HEK293T (cell line): ENCODE measurements at regions not wholly inside any gene's neighbourhood (a gene's known extent, or its start where the extent isn't known, plus 50 kb on each side); places are given as distances from the start of the nearest gene placed in this dataset.

ENCODE experiments used
- ARNT ChIP-seq: fragments of 450-650 bp; IDR thresholded peaks from 2 replicates; pipeline ENCODE4 v1.6.1; 2017; ENCODE audit warnings: mild to moderate bottlenecking
- BHLHE40 ChIP-seq: fragments of 450-650 bp; IDR thresholded peaks from 2 replicates; pipeline ENCODE4 v1.6.1; 2016; ENCODE audit warnings: mild to moderate bottlenecking, moderate library complexity, borderline replicate concordance
- CTBP1 ChIP-seq: fragments of 450-650 bp; IDR thresholded peaks from 2 replicates; pipeline ENCODE4 v1.6.1; 2016; ENCODE audit warnings: borderline replicate concordance
- ELF4 ChIP-seq: fragments of 450-650 bp; IDR thresholded peaks from 2 replicates; pipeline ENCODE4 v1.6.1; 2017; ENCODE audit warnings: antibody characterized with exemption
- FOXM1 ChIP-seq: fragments of 450-650 bp; IDR thresholded peaks from 2 replicates; pipeline ENCODE4 v1.6.1; 2017; ENCODE audit warnings: mild to moderate bottlenecking, borderline replicate concordance
- HDGF ChIP-seq: fragments of 450-650 bp; IDR thresholded peaks from 2 replicates; pipeline ENCODE4 v1.6.1; 2017; ENCODE audit warnings: antibody characterized with exemption, borderline replicate concordance
- L3MBTL2 ChIP-seq: fragments of 450-650 bp; conservative IDR thresholded peaks from 2 replicates; pipeline ENCODE4 v1.6.1; 2016; ENCODE audit warnings: mild to moderate bottlenecking
- LEF1 ChIP-seq: fragments of 450-650 bp; IDR thresholded peaks from 2 replicates; pipeline ENCODE4 v1.6.1; 2017; ENCODE audit warnings: mild to moderate bottlenecking, borderline replicate concordance
- NFRKB ChIP-seq: fragments of 450-650 bp; IDR thresholded peaks from 2 replicates; pipeline ENCODE4 v1.6.1; 2016; ENCODE audit warnings: mild to moderate bottlenecking, moderate library complexity
- SP1 ChIP-seq: fragments of 450-650 bp; IDR thresholded peaks from 2 replicates; pipeline ENCODE4 v1.6.1; 2017
- SUZ12 ChIP-seq: fragments of 450-650 bp; IDR thresholded peaks from 2 replicates; pipeline ENCODE4 v1.6.1; 2016; ENCODE audit warnings: mild to moderate bottlenecking
- TARDBP ChIP-seq: fragments of 450-650 bp; IDR thresholded peaks from 2 replicates; pipeline ENCODE4 v1.6.1; 2016

DNA sequence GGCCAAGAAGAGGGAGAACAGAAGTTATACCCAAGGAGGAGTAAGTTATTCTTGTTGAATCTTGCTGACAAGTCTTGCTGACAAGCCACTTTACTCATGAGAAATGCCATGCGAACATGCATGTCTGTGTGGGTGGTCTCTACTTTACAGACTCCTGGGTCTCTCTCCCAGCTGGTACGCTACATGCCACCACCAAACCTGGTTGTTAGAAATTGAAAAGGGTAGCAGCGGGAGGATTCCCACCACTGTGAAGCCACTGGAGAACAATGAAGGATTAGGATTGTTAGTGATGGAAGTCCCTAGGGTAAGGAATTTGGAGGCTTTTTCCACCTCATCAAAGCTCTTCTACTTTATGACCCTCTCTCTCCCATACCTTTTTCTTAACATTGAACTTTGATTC, 53.6 kb upstream of the GABRB2 start:
- TF ChIP-seq CTBP1, result no peak
- no peak for TF ChIP-seq HDGF
- TF ChIP-seq BHLHE40, result no peak
- no peak for TF ChIP-seq SP1
- TF ChIP-seq NFRKB, result no peak
- no peak for TF ChIP-seq ARNT
- no peak for TF ChIP-seq ELF4
- no peak for TF ChIP-seq LEF1
- no peak for TF ChIP-seq TARDBP
- TF ChIP-seq FOXM1, result no peak
- TF ChIP-seq L3MBTL2, result no peak
- TF ChIP-seq SUZ12, result no peak
